Stimulated activated CD4-positive, alpha-beta T cell treated with anti-CD3 and anti-CD28 coated beads, Interleukin-12 subunit alpha, Interleukin-12 subunit beta, amount 100 ng/mL, for 4 hours (primary cell): ENCODE measurements at regions not wholly inside any gene's neighbourhood (a gene's known extent, or its start where the extent isn't known, plus 50 kb on each side); places are given as distances from the start of the nearest gene placed in this dataset.
"Not testable (repeated sequence)": the region's sequence is repeated elsewhere in the genome, so short reads cannot be mapped to it uniquely, and the experiment has no call there.

Source experiments
- DNase-seq: peaks from one replicate; pipeline ENCODE4 v3.0.0-alpha.2; 2020

DNA sequence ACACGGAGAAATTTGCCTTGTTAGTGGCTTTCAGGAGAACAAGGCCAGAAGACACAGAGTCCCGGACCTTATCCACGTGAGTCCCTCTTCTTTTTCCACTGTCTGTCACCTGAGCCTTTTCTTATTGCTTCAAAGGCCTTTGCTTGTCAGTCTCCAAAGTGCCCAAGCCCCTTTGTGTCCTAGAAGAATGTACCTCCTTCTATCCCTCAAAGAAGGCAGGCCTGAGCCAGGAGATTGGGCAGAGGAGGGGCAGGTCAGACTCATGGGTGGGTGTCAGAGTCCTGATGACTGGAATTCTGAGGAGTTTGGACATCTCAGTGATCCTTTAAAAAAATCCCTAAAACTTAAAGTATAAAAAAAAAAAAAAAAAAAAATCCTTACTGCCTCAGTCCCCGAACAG lies 299.6 kb upstream of the NCAM1 start:
- DNase-seq = no peak

GRCh38 chr11:112662554-112662953 lies 298.7 kb upstream of the NCAM1 start:
- no peak for DNase-seq

DNA sequence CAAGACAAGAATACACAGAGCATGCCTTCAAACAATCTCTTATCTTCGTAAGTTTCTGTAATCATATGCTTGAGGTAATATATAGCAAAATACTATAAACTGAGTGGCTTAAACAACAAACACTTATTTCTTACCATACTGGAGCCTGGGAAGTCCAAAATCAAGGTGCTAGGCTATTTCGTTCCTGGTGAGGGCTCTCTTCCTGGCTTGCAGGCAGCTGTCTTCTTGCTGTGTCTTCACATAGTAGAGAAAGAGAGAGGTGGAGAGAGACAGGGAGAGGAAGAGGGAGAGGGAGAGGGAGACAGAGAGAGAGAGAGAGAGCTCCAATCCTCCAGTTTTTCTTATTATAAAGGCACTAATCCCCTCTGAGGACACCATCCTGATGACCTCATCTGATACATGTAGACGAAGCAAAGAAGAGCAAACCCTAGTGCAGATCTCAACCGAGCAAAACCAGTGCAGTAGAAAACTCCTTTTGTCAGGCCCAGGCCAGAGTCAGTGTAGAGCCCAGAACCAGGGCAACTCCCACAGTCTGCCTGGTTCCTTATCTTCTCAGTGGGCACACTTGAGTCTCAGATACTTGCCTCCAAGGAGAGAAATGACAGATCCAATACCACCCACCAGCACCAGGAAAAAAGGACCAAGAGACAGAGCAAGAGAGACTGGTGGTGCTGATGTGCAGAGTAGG lies 297.1 kb upstream of the NCAM1 start:
- DNase-seq = no peak

GRCh38 chr11:112665291-112665690 lies 295.9 kb upstream of the NCAM1 start:
- DNase-seq = no peak

GRCh38 chr11:112666253-112666652 lies 295.0 kb upstream of the NCAM1 start:
- no peak for DNase-seq

DNA sequence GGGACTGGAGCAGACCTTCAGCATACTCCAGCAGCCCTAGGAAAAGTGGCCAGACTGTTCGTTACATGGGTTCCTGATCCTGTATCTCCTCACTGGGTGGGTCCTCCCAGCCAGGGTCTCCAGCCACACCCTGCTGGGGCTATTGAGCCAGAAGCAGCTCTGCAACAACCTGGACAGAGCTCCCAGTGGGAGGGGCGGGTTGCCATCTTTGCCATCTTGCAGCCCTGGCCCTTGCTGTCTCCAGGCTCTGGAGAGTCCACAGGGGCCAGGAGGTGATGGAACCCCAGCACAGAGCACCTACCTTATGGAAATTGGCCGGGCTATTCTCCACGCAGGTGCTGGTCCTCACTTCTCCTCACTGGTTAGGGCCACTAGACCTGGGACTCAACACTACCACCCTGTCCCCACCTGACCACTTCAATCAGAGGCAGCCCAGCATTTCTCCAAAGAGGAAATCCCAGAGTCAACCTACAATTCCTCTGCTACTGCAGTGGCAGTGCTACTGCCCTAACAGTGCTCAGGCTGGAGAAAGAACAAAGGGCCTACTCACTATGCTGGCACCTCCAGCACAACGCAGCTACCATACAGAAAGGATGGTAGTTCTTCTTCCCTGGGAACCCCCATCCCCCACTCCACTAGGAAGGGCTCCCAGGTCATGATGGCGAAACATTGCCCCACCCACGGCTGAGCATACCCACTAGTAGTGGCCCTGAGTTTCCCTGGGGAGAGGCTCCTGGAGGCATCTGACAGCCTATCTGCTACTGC lies 290.2 kb upstream of the NCAM1 start:
- DNase-seq = no peak

- DNase-seq = not testable (repeated sequence)
Measured at GRCh38 chr11:112673401-112673800, 287.8 kb upstream of the NCAM1 start.

DNA sequence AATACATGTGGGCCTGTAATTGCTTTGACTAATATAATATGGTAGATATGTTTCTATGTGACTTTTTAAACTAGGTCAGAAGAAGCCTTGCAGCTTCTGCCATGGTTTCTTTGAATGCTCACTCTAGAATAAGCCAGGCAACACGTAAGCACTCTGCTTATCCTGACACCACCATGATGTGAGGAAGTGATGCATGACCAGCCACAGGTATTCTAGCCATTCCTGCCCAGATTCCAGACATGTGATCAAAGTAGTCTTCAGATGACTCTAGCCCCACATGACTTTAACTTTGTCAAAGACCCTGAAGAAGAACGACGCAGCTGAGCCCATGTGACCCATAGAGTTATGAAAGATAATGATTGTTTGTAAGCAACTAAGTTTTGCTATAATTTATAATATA lies 276.1 kb upstream of the NCAM1 start:
- no peak for DNase-seq

DNA sequence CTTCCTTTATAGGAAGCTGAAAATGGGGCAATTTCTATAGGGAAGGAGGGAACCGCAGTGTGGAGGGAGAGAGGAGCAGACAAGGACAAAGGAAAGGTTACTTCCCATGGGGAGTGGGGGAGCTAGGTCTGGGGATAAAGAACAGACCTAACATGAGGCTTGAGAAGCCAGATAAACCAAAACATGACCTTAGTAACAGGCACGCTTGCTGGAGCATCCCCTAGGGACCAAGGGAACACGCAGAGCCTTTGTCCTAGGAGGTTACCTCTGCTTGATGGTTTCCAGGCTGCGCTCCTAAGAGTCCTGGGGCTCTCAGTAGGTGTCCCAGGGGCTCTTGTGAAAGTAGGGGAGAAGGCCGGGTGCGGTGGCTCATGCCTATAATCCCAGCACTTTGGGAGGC lies 271.4 kb upstream of the NCAM1 start:
- DNase-seq = no peak

- no peak for DNase-seq
Measured at GRCh38 chr11:112693781-112694180, 267.4 kb upstream of the NCAM1 start.

GRCh38 chr11:112694245-112694644 lies 267.0 kb upstream of the NCAM1 start:
- DNase-seq = no peak

GRCh38 chr11:112694813-112695212 lies 266.4 kb upstream of the NCAM1 start:
- no peak for DNase-seq

- no peak for DNase-seq
Measured at GRCh38 chr11:112697391-112698178, 263.6 kb upstream of the NCAM1 start.

DNA sequence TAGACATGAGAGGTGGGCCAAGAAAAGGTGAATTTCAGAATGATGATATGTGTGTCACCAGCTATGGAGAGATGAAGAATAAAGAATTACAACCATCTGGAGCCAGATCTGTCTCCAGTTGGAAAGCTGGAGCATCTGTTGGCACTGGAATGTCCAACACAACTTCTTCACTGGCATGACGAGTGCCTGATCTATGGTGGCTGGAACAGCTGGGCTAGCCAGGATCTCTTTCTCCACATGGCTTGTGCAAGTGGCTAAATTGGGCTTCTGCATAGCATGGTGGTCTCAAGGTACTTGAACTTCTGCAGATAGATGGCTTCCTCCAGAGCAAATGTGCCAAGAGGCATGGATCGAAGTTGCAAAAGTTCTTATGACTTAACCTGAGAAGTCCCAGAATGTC lies 256.1 kb upstream of the NCAM1 start:
- no peak for DNase-seq

DNA sequence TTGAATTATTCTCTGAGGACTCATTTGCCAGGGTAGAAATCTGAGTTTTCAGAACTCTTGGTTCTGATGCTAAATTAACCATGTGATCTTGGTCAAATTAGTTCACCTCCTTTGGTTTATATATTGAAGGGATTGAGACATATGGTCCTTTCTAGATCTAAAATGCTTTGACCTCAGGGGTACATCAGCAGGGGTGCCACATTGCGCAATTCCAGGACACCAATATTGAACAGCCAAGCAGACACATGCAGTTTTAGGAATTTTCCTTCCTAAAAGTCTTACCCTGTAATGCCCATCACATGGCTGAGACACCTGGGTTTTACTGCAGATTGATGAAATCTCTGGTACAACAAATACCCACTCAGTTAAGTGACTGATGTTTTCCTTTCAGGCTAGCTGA lies 254.4 kb upstream of the NCAM1 start:
- no peak for DNase-seq

GRCh38 chr11:112714340-112714739 lies 246.9 kb upstream of the NCAM1 start:
- DNase-seq = not testable (repeated sequence)

GRCh38 chr11:112715056-112715455 lies 246.2 kb upstream of the NCAM1 start:
- no peak for DNase-seq

DNA sequence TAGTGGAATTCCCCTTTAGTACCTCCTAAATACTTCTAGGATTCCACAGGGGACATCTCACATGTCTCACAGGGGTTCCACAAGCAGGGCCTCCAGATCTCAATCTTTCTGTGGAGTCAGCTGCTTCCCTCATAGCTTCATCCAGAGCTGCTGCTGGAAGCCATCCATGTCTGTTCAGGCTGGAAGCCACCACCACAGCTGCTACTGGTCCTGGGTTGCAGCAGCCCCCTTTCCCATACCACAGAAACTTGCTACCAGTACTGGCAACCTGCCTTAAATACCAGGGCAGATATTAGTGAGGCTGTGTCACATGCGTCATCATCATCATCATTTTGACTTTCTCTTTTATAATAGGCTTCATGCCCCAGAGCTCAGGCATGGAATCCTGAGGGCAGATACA lies 242.7 kb upstream of the NCAM1 start:
- DNase-seq = no peak

DNA sequence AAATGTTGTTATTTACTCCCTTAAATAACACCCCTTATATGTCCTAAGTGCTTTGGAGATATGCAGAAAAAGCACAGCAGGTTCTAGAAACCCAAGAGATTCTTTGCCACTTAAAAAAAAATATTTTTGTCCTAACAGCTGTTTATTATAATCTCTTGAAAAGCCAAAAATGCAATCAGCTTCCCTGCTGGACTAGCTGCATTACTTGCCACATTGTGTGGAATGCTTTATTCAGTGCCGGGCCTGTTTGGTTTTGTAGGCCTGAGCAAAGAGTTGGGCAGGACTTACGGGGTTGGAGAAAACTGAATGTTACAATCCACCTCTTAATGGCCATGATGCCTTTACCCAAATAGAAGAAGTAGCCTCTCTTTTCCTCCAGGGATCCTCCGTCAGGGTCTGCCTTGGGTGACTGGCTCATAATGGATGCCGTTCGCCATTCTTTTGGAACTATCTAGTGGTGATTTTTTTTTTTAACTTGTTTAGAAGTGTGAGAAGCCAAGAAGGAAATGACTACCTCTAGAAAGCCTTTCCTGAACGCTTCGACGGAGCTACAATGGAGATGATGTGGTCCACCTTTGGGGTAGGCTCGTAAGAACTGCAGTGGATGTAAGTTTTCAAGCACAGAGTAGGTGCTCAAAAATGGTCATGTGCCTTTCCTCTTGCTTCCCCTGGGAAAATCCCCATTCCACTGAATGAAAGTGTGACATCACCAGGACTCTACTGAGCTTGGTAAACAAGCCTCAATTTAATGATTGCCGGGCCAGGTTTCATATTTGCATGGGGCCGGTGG lies 241.3 kb upstream of the NCAM1 start:
- DNase-seq = no peak

DNA sequence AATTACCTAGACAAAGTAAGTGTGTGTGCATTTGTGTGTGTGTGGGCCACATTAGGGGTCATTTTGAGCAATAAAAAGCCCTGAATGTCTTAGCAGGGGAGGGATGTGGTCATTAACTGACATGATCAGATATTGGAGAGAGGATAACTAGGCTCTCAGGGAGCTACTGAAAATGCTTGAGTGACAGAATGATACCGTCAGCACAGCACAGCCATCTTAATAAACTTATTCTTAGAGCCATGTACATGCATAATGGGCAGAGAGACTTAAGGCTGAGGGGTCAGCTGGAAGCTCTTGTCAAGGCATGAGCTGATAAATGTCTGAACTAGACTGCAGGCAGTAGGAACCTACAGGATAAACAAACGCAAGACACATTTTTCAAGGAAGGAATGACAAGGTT lies 239.1 kb upstream of the NCAM1 start:
- no peak for DNase-seq

GRCh38 chr11:112722876-112723275 lies 238.3 kb upstream of the NCAM1 start:
- DNase-seq = no peak

DNA sequence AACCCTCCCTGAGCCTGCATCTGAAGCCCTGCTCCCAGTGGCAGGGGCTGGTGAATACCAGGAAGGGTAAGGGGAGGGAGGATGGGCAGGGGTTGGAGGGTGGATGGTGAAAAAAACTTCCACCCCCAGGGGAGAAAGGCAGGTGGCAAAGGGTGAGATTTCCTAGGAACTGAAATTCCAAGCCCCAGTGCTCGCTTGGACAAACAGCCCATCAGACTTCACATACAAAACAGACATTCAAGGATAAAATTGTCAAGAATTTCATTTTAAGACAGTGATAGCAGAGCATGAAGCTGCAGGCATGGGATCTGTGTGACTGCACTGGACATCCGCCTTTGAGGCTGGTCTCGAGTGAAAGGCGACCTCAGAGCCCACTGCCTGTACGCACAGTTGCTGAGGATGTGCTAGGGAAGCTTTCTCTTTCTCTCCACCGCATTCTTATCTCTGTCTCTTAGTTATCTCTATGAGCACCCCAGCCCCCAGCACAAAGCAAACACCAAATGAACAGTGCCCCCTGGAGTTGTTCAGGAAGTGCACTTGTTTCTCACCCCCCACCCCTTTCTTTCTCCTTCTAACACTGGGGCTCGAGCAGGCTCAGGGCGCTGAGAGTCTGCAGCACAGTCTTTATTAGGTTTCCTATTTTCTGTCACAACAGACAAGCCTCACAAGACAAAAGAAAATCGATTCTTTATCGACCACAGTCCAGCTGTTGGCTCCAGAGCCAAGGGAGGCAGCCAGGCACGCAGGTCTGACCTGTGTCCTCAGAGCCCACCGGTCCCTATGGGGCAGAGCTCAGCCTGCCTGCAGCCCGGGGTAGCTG lies 237.3 kb upstream of the NCAM1 start:
- DNase-seq = no peak
